HG03571 (cell line): ENCODE measurements at regions not wholly inside any gene's neighbourhood (a gene's known extent, or its start where the extent isn't known, plus 50 kb on each side); places are given as distances from the start of the nearest gene placed in this dataset.
A peak's percentile ranks its signal among the peaks of the same experiment; 100 is the strongest.

ENCODE experiments used
- ATAC-seq: cut with Tn5 transposase; IDR thresholded peaks from one replicate; pipeline ENCODE4 v1.9.1; 2021; ENCODE audit not compliant: unreplicated experiment

GRCh38 chr4:36492590-36492989 is 211.2 kb downstream of the DTHD1 start:
- ATAC-seq = no peak

- ATAC-seq = no peak
Observed at GRCh38 chr4:36493251-36493650, 211.8 kb downstream of the DTHD1 start.

- no peak for ATAC-seq
Observed at GRCh38 chr4:36494016-36494415, 212.6 kb downstream of the DTHD1 start.

GRCh38 chr4:36494747-36495146 is 213.3 kb downstream of the DTHD1 start:
- ATAC-seq = no peak

- no peak for ATAC-seq
Observed at GRCh38 chr4:36502350-36502749, 220.9 kb downstream of the DTHD1 start.

- ATAC-seq = no peak
Observed at GRCh38 chr4:36508394-36508793, 227.0 kb downstream of the DTHD1 start.

- no peak for ATAC-seq
Observed at GRCh38 chr4:36509845-36510244, 228.4 kb downstream of the DTHD1 start.

GRCh38 chr4:36511785-36512184 is 230.4 kb downstream of the DTHD1 start:
- no peak for ATAC-seq

- ATAC-seq = no peak
Observed at GRCh38 chr4:36516522-36517095, 235.2 kb downstream of the DTHD1 start.

GRCh38 chr4:36523182-36523581 is 241.8 kb downstream of the DTHD1 start:
- no peak for ATAC-seq

- no peak for ATAC-seq
Observed at GRCh38 chr4:36532670-36533379, 251.4 kb downstream of the DTHD1 start.

GRCh38 chr4:36533944-36534343 is 252.5 kb downstream of the DTHD1 start:
- ATAC-seq = no peak

- ATAC-seq = no peak
Observed at GRCh38 chr4:36547383-36547782, 266.0 kb downstream of the DTHD1 start.

GRCh38 chr4:36549252-36549651 is 267.8 kb downstream of the DTHD1 start:
- no peak for ATAC-seq

- ATAC-seq = no peak
Observed at GRCh38 chr4:36549992-36550391, 268.6 kb downstream of the DTHD1 start.

GRCh38 chr4:36551697-36552214 is 270.3 kb downstream of the DTHD1 start:
- ATAC-seq = peak; percentile 94

GRCh38 chr4:36553029-36553428 is 271.6 kb downstream of the DTHD1 start:
- no peak for ATAC-seq

GRCh38 chr4:36553453-36553852 is 272.0 kb downstream of the DTHD1 start:
- ATAC-seq = no peak

- ATAC-seq = no peak
Observed at GRCh38 chr4:36556984-36557383, 275.6 kb downstream of the DTHD1 start.

- no peak for ATAC-seq
Observed at GRCh38 chr4:36568575-36568974, 287.2 kb downstream of the DTHD1 start.

GRCh38 chr4:36573441-36573840 is 292.0 kb downstream of the DTHD1 start:
- no peak for ATAC-seq

- no peak for ATAC-seq
Observed at GRCh38 chr4:36574816-36575215, 293.4 kb downstream of the DTHD1 start.

GRCh38 chr4:36582198-36582597 is 300.8 kb downstream of the DTHD1 start:
- ATAC-seq = no peak
